Lung (tissue), 11 donors: ENCODE measurements at regions not wholly inside any gene's neighbourhood (a gene's known extent, or its start where the extent isn't known, plus 50 kb on each side); places are given as distances from the start of the nearest gene placed in this dataset.

Experiments
- ATAC-seq: fragments of 200-7000 bp; cut with Tn5 transposase; one replicate; pipeline ENCODE4 v1.9.1; 2020; ENCODE audit warnings: moderate number of reproducible peaks; ENCODE audit not compliant: insufficient read depth, low FRiP score
- DNase-seq, 3 donors: peaks; one replicate each; pipeline ENCODE4 v3.0.0-alpha.2; 2013 to 2017
- H3K27ac ChIP-seq, 2 donors: one replicate each; pipeline ENCODE4 v1.5.1; 2013; ENCODE audit warnings: mild to moderate bottlenecking in 2 of 2, moderate library complexity in 2 of 2, control low read depth in 1 of 2, inconsistent platforms in 1 of 2, low read depth in 1 of 2, low read length in 1 of 2
- H3K27me3 ChIP-seq, 3 donors: one replicate each; pipeline ENCODE4 v1.5.1; 2013; ENCODE audit warnings: low read length in 2 of 3; ENCODE audit not compliant: control insufficient read depth in 3 of 3, insufficient read depth in 3 of 3
- H3K36me3 ChIP-seq, 4 donors: one replicate each; pipeline ENCODE4 v1.5.1; 2013; ENCODE audit warnings: low read length in 4 of 4, mild to moderate bottlenecking in 1 of 4, moderate library complexity in 1 of 4; ENCODE audit not compliant: control insufficient read depth in 4 of 4, insufficient read depth in 4 of 4
- H3K4me1 ChIP-seq, 5 donors: one replicate each; pipeline ENCODE4 v1.5.1; 2013; ENCODE audit warnings: low read length in 5 of 5, mild to moderate bottlenecking in 2 of 5, moderate library complexity in 1 of 5; ENCODE audit not compliant: control insufficient read depth in 5 of 5, insufficient read depth in 5 of 5
- H3K4me3 ChIP-seq: one replicate; pipeline ENCODE4 v1.5.1; 2013; ENCODE audit warnings: mild to moderate bottlenecking, control low read depth, moderate library complexity
- H3K9ac ChIP-seq, 2 donors: one replicate each; pipeline ENCODE4 v1.5.1; 2013; ENCODE audit warnings: low read length in 2 of 2, control low read depth in 1 of 2; ENCODE audit not compliant: insufficient read depth in 1 of 2
- H3K9me3 ChIP-seq, 4 donors: one replicate each; pipeline ENCODE4 v1.5.1; 2013; ENCODE audit warnings: low read length in 3 of 4, mild to moderate bottlenecking in 1 of 4, moderate library complexity in 1 of 4; ENCODE audit not compliant: control insufficient read depth in 4 of 4, insufficient read depth in 3 of 4
- WGBS, 2 donors: extraction: QIAGEN DNeasy Blood & Tissue Kit; methylation state at CpG; one replicate each; pipeline ENCODE4 v1.1.7; 2013; 5-methylcytosine and 5-hydroxymethylcytosine counted together
- TF ChIP-seq, protein P1 (sequence below): IDR thresholded peaks from 2 replicates; pipeline ENCODE4 v1.5.1; 2012; ENCODE audit warnings: mild to moderate bottlenecking; ENCODE audit errors: control extremely low read depth, extremely low read depth
- donor health status: control.
- donor health status: control.
- donor health status: Bipolar disorder and iron deficiency.
- donor health status: healthy.
- donor health status: DM: yes; HTN: yes; CAD: no.

DNA sequence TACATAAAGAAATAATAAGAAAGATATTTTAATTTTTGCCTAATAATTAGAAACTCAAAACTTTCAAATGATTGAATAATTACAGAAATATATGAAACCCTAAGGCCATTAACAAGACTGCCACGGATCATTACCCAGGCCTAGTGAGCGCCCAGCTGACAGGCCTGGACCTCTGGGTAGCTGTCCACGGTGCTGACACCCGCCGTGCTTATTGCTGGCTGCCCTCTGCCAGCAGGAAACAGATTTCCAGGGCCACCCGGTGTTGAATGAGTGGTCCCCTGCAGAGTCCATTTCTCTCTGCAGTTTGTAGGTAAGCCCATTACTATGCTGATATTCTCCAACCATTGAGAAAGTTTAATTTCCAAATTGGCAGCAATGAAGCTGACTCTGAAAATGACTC is 254.4 kb upstream of the GJB5 start:
- ATAC-seq (no peak), DNase-seq (peak; percentile 15 to 54 (median 33))
- Histone ChIP-seq H3K27me3 (no peaks in the 10 kb centered on the region), H3K9me3 (no peaks in the 10 kb centered on the region), H3K4me1 (no peaks in the 10 kb centered on the region), H3K4me3 (no peak overlapping the region), H3K36me3 (no peaks in the 10 kb centered on the region), H3K27ac (no peak overlapping the region), H3K9ac (no peak overlapping the region)
- TF ChIP-seq, protein P1, sequence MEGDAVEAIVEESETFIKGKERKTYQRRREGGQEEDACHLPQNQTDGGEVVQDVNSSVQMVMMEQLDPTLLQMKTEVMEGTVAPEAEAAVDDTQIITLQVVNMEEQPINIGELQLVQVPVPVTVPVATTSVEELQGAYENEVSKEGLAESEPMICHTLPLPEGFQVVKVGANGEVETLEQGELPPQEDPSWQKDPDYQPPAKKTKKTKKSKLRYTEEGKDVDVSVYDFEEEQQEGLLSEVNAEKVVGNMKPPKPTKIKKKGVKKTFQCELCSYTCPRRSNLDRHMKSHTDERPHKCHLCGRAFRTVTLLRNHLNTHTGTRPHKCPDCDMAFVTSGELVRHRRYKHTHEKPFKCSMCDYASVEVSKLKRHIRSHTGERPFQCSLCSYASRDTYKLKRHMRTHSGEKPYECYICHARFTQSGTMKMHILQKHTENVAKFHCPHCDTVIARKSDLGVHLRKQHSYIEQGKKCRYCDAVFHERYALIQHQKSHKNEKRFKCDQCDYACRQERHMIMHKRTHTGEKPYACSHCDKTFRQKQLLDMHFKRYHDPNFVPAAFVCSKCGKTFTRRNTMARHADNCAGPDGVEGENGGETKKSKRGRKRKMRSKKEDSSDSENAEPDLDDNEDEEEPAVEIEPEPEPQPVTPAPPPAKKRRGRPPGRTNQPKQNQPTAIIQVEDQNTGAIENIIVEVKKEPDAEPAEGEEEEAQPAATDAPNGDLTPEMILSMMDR: no peak
- 6 to 8% methylated on average over 6 of the region's 6 CpGs for WGBS, 2 donors

DNA sequence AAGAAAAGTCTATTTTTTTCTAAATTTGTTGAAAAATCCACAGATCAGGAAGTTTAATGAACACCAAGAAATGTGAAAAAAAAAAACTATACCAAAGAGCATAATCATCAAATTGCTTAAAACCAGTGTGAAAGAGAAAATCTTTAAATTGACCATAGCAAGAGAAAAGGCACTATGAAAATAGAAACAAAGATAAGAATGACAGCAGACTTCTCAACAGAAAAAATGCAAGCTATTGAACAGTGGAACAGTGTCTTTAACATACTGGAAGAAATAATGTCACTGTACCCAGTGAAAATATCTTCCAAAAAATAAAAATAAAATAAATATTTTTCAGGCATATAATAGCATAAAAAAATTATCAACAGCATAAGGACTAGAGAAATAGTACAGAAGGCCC is 243.0 kb upstream of the GJB5 start:
- Histone ChIP-seq H3K27ac (no peak overlapping the region), H3K4me3 (no peak overlapping the region), H3K9me3 (peaks cover 0 to 13% (median 2%) of the 10 kb centered on the region in 4 donors), H3K4me1 (no peaks in the 10 kb centered on the region), H3K9ac (no peak overlapping the region), H3K36me3 (no peaks in the 10 kb centered on the region), H3K27me3 (no peaks in the 10 kb centered on the region)
- TF ChIP-seq, protein P1: no peak
- DNase-seq (no peak), ATAC-seq (no peak)

- DNase-seq (no peak), ATAC-seq (no peak)
- H3K9ac ChIP-seq: no peak overlapping the region
- WGBS, 2 donors: 75 to 84% methylated on average over 4 of the region's 4 CpGs
- no peak overlapping the region for H3K27ac ChIP-seq
- TF ChIP-seq, protein P1: no peak
- H3K9me3 ChIP-seq: peaks cover 0 to 2% (median 0%) of the 10 kb centered on the region in 4 donors
- no peaks in the 10 kb centered on the region for H3K27me3 ChIP-seq
- H3K36me3 ChIP-seq: no peaks in the 10 kb centered on the region
- H3K4me1 ChIP-seq: no peaks in the 10 kb centered on the region
- no peak overlapping the region for H3K4me3 ChIP-seq
Observed at GRCh38 chr1:34518146-34518699, 236.6 kb upstream of the GJB5 start.

DNA sequence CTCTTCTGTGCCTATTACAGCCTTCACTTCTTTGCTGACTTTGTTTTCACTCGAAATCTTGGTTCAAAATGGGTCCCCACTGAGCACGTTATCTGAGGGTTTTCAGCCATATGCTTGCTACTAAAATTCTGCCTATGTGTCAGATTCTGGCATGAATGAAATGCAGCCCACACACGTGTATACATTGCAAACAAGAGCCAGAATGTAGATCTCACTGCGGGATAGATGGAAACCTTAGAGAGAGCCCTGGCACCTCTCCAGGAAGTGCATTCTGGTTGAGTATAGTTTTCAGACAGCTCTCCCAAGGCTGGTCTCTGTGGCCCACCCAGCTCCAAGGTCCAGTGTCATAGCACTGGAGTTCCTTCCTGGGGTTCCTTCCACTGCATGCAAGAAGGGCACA is 234.7 kb upstream of the GJB5 start:
- WGBS, 2 donors: 60 to 77% methylated on average over 4 of the region's 4 CpGs
- DNase-seq (no peak), ATAC-seq (no peak)
- Histone ChIP-seq H3K27me3 (no peaks in the 10 kb centered on the region), H3K4me1 (no peaks in the 10 kb centered on the region), H3K9me3 (no peaks in the 10 kb centered on the region), H3K36me3 (no peaks in the 10 kb centered on the region), H3K27ac (no peak overlapping the region), H3K4me3 (no peak overlapping the region), H3K9ac (no peak overlapping the region)
- TF ChIP-seq, protein P1: no peak
